Dendritic cell treated with granulocyte-macrophage colony-stimulating factor and Interleukin-4, amounts not matched to agents 40 ng/mL and 50 ng/mL, for 4 days (primary cell): ENCODE measurements at regions not wholly inside any gene's neighbourhood (a gene's known extent, or its start where the extent isn't known, plus 50 kb on each side); places are given as distances from the start of the nearest gene placed in this dataset.

ENCODE experiments used
- H3K27ac Mint-ChIP-seq: one replicate; pipeline ENCODE4 v1.8.0; 2022; ENCODE audit warnings: mild to moderate bottlenecking, mixed read lengths
- H3K27me3 Mint-ChIP-seq: one replicate; pipeline ENCODE4 v1.8.0; 2022; ENCODE audit warnings: mild to moderate bottlenecking, mixed read lengths
- H3K36me3 Mint-ChIP-seq: one replicate; pipeline ENCODE4 v1.8.0; 2022; ENCODE audit warnings: low read depth, mixed read lengths
- H3K4me1 Mint-ChIP-seq: one replicate; pipeline ENCODE4 v1.8.0; 2022; ENCODE audit warnings: low read depth, mixed read lengths
- H3K4me3 Mint-ChIP-seq: one replicate; pipeline ENCODE4 v1.8.0; 2022; ENCODE audit warnings: mild to moderate bottlenecking, moderate library complexity, mixed read lengths
- H3K9me3 Mint-ChIP-seq: one replicate; pipeline ENCODE4 v1.8.0; 2022; ENCODE audit warnings: mixed read lengths
- intact Hi-C: fragments of 100-400 bp; cut with micrococcal nuclease; formaldehyde crosslinking; loops from one replicate; pipeline ENCODE4 v1.15.0; 2022

DNA sequence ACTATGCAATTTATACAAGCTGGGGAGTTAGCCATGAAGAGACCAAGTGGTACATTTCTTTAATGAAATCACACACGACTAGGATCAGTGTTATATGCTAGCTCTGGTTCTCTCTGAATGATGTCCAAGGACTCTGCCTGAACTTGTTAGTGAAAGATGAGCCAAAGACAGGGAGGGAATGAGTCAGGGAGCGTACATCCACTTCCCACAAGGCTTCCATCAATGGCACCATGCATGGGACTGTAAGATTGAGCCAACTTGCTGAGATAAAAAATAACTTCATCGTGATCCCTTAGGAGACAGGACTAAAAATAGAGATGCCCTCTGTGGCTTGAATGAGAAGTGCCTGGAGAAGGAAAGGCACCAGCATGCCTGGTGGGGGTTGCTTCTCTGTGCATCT, 629.7 kb downstream of the ACTR3B start:
- intact Hi-C loops, result no loop called here
- no peak overlapping the region for H3K4me3 Mint-ChIP-seq
- H3K27ac Mint-ChIP-seq, result no peak overlapping the region
- no peaks in the 10 kb centered on the region for H3K4me1 Mint-ChIP-seq
- H3K27me3 Mint-ChIP-seq, result no peaks in the 10 kb centered on the region
- H3K9me3 Mint-ChIP-seq, result peaks cover 49% of the 10 kb centered on the region
- no peaks in the 10 kb centered on the region for H3K36me3 Mint-ChIP-seq

- no peak overlapping the region for H3K27ac Mint-ChIP-seq
- H3K36me3 Mint-ChIP-seq, result no peaks in the 10 kb centered on the region
- intact Hi-C loops, result no loop called here
- H3K9me3 Mint-ChIP-seq, result peaks cover 49% of the 10 kb centered on the region
- H3K4me1 Mint-ChIP-seq, result no peaks in the 10 kb centered on the region
- H3K4me3 Mint-ChIP-seq, result no peak overlapping the region
- no peaks in the 10 kb centered on the region for H3K27me3 Mint-ChIP-seq
These were observed 631.4 kb downstream of the ACTR3B start for GRCh38 chr7:153390955-153391354.

DNA sequence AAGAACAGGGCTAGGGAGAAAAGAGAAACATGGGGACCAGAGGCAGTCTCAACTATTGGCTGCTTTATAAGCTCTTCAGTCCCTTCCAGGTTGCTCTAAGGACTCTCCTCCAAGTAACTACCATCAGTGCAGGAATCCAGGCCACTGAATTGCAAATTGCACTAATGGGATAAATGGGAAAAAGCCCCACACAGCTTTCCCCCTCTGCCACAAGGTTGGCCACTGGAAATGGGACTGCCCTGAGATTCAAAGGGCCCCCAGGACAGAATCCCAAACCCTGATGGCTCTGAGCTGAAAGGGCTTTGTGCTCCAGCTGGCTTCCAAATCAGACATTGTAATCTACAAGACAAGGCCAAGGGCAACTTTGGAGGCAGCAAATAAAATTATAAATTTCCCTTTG, 633.2 kb downstream of the ACTR3B start:
- Mint-ChIP-seq H3K27me3 (no peaks in the 10 kb centered on the region), H3K36me3 (no peaks in the 10 kb centered on the region), H3K9me3 (peaks cover 43% of the 10 kb centered on the region), H3K4me1 (no peaks in the 10 kb centered on the region), H3K27ac (no peak overlapping the region), H3K4me3 (no peak overlapping the region)
- intact Hi-C loops, result no loop called here

DNA sequence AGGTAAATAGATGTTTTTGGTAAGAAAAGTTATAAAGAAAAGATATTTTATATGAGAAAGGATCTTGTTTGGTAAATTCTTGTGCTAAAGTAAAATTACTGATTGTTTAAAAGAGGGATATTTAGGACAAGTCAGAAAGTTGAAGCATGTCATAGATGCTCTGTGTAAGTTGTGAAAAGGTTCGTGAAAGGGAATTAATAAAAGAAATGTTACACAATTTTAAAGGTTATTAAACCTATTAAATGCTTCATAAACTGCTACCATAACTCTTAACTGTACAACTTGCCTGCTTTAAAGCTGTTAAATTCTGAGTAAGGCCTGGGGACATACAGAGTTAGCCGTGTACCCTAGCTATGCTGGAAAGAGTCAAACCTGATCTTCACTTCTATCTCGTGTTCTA, 634.1 kb downstream of the ACTR3B start:
- H3K27ac Mint-ChIP-seq, result no peak overlapping the region
- H3K27me3 Mint-ChIP-seq, result no peaks in the 10 kb centered on the region
- intact Hi-C loops, result no loop called here
- H3K36me3 Mint-ChIP-seq, result no peaks in the 10 kb centered on the region
- H3K4me3 Mint-ChIP-seq, result no peak overlapping the region
- H3K9me3 Mint-ChIP-seq, result peaks cover 34% of the 10 kb centered on the region
- H3K4me1 Mint-ChIP-seq, result no peaks in the 10 kb centered on the region

GRCh38 chr7:153396475-153396874, 636.9 kb downstream of the ACTR3B start:
- no peak overlapping the region for H3K27ac Mint-ChIP-seq
- no peaks in the 10 kb centered on the region for H3K36me3 Mint-ChIP-seq
- H3K4me1 Mint-ChIP-seq, result no peaks in the 10 kb centered on the region
- peaks cover 14% of the 10 kb centered on the region for H3K9me3 Mint-ChIP-seq
- no peak overlapping the region for H3K4me3 Mint-ChIP-seq
- H3K27me3 Mint-ChIP-seq, result no peaks in the 10 kb centered on the region
- intact Hi-C loops, result no loop called here

DNA sequence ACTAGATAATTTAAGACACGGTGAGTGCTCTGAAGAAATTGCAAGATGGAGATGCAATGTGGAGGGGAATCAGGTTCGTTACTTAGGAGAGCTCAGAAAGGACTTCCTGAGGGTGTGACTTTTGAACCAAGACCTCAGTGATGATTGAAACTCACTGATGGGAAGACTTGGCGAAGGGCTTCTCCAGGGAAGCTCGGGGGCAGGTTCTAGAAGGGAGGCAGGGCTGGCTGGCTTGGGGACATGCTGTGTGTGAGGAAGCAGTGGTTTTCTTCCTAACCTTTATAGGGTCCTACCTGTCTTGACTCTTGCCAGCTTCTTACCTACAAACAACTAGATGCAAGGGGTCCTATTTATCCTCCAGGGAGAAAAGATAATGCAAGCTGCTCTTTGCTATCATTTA, 637.9 kb downstream of the ACTR3B start:
- intact Hi-C loops, result no loop called here
- Mint-ChIP-seq H3K4me3 (no peak overlapping the region), H3K9me3 (peaks cover 10% of the 10 kb centered on the region), H3K4me1 (no peaks in the 10 kb centered on the region), H3K27ac (no peak overlapping the region), H3K27me3 (no peaks in the 10 kb centered on the region), H3K36me3 (no peaks in the 10 kb centered on the region)

DNA sequence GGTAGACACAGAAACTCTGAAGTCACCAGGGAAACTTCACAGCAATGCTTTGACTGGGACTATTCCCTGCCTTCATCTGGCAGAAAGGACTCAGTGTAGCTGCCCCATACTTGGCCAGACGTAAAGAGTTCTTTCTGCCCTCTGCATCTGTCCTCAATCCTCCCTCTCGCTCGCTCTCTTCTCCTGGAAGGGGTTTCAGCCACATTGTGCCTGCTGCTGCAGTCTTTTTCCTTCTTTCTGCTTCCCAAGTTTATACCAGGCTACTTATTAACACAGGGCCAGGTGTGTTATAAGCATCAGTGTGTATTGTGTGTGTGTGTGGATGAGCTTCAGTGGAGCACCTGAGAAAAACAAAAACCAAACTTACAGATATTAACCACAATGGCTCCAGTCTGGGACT, 638.4 kb downstream of the ACTR3B start:
- Mint-ChIP-seq H3K4me1 (no peaks in the 10 kb centered on the region), H3K36me3 (no peaks in the 10 kb centered on the region), H3K27ac (no peak overlapping the region), H3K9me3 (peaks cover 15% of the 10 kb centered on the region), H3K27me3 (no peaks in the 10 kb centered on the region), H3K4me3 (no peak overlapping the region)
- intact Hi-C loops, result no loop called here

- Mint-ChIP-seq H3K27ac (no peak overlapping the region), H3K9me3 (peaks cover 16% of the 10 kb centered on the region), H3K4me3 (no peak overlapping the region), H3K4me1 (no peaks in the 10 kb centered on the region), H3K27me3 (no peaks in the 10 kb centered on the region), H3K36me3 (no peaks in the 10 kb centered on the region)
- intact Hi-C loops, result no loop called here
These were observed 638.8 kb downstream of the ACTR3B start for GRCh38 chr7:153398370-153398769.

DNA sequence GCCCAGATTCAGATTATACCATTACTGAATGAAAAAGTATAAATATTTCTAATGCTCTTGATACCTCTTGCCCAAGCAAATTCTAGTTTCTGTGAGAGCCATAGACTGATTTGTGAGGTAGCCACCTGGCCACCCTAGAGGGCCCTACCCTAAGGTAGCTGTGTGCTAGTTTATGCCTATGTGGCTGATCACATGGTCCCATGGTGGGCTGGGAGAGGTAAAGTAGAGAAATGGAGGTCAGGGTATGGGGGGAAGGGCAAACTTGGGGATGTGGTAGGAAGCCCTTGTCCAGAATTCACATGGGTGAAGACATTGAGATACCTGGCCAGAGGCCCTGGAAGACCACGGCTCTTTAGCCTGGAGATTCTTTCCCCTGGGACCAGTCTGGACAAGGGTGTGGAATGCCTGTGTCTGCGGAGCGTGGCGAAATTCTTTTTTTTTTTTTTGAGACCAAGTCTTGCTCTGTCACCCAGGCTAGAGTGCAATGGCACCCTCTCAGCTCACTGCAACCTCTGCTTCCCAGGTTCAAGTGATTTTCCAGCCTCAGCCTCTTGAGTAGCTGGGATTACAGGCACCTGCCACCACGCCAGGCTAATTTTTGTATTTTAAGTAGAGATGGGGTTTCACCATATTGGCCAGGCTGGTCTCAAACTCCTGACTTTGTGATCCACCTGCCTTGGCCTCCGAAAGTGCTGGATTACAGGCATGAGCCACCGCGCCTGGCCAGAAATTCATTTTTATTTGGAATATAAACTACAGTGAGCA, 639.4 kb downstream of the ACTR3B start:
- intact Hi-C loops, result no loop called here
- Mint-ChIP-seq H3K27ac (no peak overlapping the region), H3K4me3 (no peak overlapping the region), H3K27me3 (no peaks in the 10 kb centered on the region), H3K9me3 (peaks cover 16% of the 10 kb centered on the region), H3K36me3 (no peaks in the 10 kb centered on the region), H3K4me1 (no peaks in the 10 kb centered on the region)

- intact Hi-C loops, result no loop called here
- H3K27ac Mint-ChIP-seq, result no peak overlapping the region
- no peaks in the 10 kb centered on the region for H3K27me3 Mint-ChIP-seq
- peaks cover 16% of the 10 kb centered on the region for H3K9me3 Mint-ChIP-seq
- H3K4me1 Mint-ChIP-seq, result no peaks in the 10 kb centered on the region
- no peaks in the 10 kb centered on the region for H3K36me3 Mint-ChIP-seq
- H3K4me3 Mint-ChIP-seq, result no peak overlapping the region
These were observed 640.0 kb downstream of the ACTR3B start for GRCh38 chr7:153399554-153399940.

GRCh38 chr7:153400735-153401593, 641.4 kb downstream of the ACTR3B start:
- no peak overlapping the region for H3K4me3 Mint-ChIP-seq
- no peak overlapping the region for H3K27ac Mint-ChIP-seq
- intact Hi-C loops, result no loop called here
- H3K36me3 Mint-ChIP-seq, result no peaks in the 10 kb centered on the region
- H3K9me3 Mint-ChIP-seq, result peaks cover 30% of the 10 kb centered on the region
- no peaks in the 10 kb centered on the region for H3K27me3 Mint-ChIP-seq
- H3K4me1 Mint-ChIP-seq, result no peaks in the 10 kb centered on the region

DNA sequence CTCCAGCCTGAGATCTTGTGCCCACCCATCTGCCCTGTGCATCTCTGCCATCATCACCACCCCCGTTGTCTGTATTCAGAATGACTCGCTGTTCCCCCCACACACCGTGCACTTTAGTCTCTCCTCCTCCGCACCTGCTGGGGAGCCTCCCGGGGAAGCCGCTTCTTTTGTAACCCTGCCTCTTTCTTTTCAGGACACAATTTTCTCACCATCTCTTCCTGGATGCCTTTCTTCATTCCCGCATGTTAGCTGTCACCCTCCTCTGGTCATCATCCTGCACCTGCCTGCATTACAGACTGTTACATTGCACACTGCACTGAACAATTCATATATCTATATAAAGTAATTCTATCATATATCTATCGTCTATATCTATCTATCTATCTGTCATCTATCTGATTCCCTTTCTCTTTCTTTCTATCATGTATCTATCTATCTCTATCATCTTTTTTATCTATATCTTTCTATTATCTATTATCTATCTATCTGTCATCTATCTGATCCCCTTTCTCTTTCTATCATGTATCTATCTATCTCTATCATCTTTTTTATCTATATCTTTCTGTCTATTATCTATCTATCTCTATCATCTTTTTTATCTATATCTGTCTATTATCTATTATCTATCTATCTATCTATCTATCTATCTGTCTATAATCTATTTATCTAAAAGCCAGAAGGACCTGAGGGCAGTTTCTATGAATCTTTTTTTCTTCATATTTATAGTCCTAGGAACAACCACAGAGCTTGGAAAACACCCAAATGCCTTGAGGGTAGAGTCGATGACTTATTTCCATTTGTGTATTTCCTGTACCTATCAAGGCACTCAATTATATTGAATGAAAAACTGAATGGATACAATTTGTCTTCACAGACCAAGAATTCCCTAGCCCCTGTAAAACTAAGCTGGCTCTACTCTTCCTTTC, 642.5 kb downstream of the ACTR3B start:
- Mint-ChIP-seq H3K27ac (no peak overlapping the region), H3K36me3 (no peaks in the 10 kb centered on the region), H3K4me3 (no peak overlapping the region), H3K4me1 (no peaks in the 10 kb centered on the region), H3K9me3 (peaks cover 31% of the 10 kb centered on the region), H3K27me3 (no peaks in the 10 kb centered on the region)
- intact Hi-C loops, result no loop called here

DNA sequence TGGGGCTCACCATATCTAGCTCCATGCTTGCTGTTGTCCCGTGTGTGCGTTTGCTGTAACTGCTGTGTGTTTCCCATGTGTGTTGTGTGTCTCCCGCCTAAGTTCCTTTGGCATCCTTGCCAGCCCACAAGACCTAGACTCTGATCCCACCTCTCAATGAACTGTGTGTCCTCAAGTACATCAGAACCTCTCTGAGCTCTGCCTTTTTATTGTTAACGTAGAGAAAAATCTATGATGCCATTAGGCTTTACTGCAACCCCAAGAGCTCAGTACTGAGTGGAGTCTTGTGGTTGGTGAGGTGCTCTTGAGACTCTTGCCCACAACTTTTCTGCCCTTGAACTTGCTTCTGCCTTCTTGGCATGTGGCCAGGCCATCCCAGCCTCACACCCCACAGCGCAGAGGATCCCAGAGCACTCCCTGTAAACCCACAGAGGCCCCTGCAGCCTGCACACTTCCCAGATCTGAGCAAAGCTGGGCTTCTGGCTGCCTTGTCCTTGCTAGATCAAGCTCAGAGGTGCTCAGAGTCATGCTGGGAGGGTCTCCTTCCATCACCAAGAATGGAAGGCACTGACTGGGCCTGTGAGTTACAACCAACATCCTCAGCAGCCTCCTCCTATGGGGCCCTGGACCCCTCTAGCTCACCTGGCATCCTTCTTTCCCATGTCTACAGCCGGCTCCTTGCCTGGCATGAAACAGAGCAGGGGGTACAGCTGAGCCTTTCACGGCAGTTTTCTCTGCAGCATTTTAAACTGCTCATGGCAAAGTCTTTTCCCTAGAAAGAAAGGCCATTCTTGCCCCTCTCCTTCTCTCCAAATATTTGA, 643.4 kb downstream of the ACTR3B start:
- Mint-ChIP-seq H3K4me3 (no peak overlapping the region), H3K27ac (no peak overlapping the region), H3K27me3 (no peaks in the 10 kb centered on the region), H3K9me3 (peaks cover 31% of the 10 kb centered on the region), H3K36me3 (no peaks in the 10 kb centered on the region), H3K4me1 (no peaks in the 10 kb centered on the region)
- intact Hi-C loops, result no loop called here
